Sigmoid colon (tissue), 6 donors: ENCODE measurements at regions not wholly inside any gene's neighbourhood (a gene's known extent, or its start where the extent isn't known, plus 50 kb on each side); places are given as distances from the start of the nearest gene placed in this dataset.

ENCODE experiments used
- DNase-seq: peaks from one replicate; pipeline ENCODE4 v3.0.0-alpha.2; 2019
- H3K27ac ChIP-seq, 4 donors: fragments of 200-600 bp; sonication (generic); one replicate each; pipeline ENCODE4 v1.5.1; 2016 to 2019; ENCODE audit warnings: mild to moderate bottlenecking in 1 of 4
- H3K27me3 ChIP-seq, 3 donors: fragments of 200-600 bp; sonication (generic); one replicate each; pipeline ENCODE4 v1.5.1; 2019; ENCODE audit warnings: mild to moderate bottlenecking in 1 of 3
- H3K36me3 ChIP-seq, 4 donors: fragments of 200-600 bp; sonication (generic); one replicate each; pipeline ENCODE4 v1.5.1; 2016 to 2019
- H3K4me1 ChIP-seq, 4 donors: fragments of 200-600 bp; sonication (generic); one replicate each; pipeline ENCODE4 v1.5.1; 2017 to 2019
- H3K4me3 ChIP-seq, 4 donors: fragments of 200-600 bp; sonication (generic); one replicate each; pipeline ENCODE4 v1.5.1; 2017 to 2019; ENCODE audit warnings: mild to moderate bottlenecking in 2 of 4, moderate library complexity in 1 of 4
- H3K9me3 ChIP-seq, 4 donors: fragments of 200-600 bp in 3 of 4; sonication (generic) in 3 of 4; one replicate each; pipeline versions ENCODE4 v1.5.1 to v1.6.1; 2013 to 2019
- CTCF ChIP-seq, 4 experiments: fragments of 450-650 bp in 3 of 4; fragments of 200-600 bp in 1 of 4; IDR thresholded peaks; one replicate each; pipeline ENCODE4 v1.5.1; 2016 to 2019; ENCODE audit warnings: antibody characterized with exemption in 4 of 4, mild to moderate bottlenecking in 3 of 4, moderate library complexity in 2 of 4
- EP300 ChIP-seq, 4 donors: sonication (generic); formaldehyde crosslinking; IDR thresholded peaks; one replicate each; pipeline ENCODE4 v1.6.1; 2017; ENCODE audit warnings: antibody characterized with exemption in 4 of 4
- POLR2A ChIP-seq, 2 donors: fragments of 450-650 bp; IDR thresholded peaks; one replicate each; pipeline ENCODE4 v1.6.1; 2016; ENCODE audit warnings: antibody characterized with exemption in 2 of 2, mild to moderate bottlenecking in 2 of 2, moderate library complexity in 2 of 2
- POLR2AphosphoS5 ChIP-seq, 4 donors: sonication (generic); formaldehyde crosslinking; IDR thresholded peaks; one replicate each; pipeline ENCODE4 v1.6.1; 2017; ENCODE audit warnings: antibody characterized with exemption in 4 of 4
- WGBS, 2 donors: extraction: QIAGEN DNeasy Blood & Tissue Kit; methylation state at CpG; one replicate each; pipeline ENCODE4 v1.1.7; 2013; 5-methylcytosine and 5-hydroxymethylcytosine counted together
- intact Hi-C: fragments of 100-400 bp; cut with DNase I; formaldehyde crosslinking; loops from one replicate; pipeline ENCODE4 v1.15.1; 2023
- donor health status: healthy with polysubstance abuse.
- donor health status: healthy.

- peaks cover 13 to 81% (median 35%) of the 10 kb centered on the region in 3 donors for H3K27me3 ChIP-seq
- no peak for TF ChIP-seq CTCF (IDR thresholded peaks at IDR 0.05)
- no peak for TF ChIP-seq POLR2A (IDR thresholded peaks at IDR 0.05)
- no peak for TF ChIP-seq POLR2AphosphoS5 (IDR thresholded peaks at IDR 0.05)
- no peak for TF ChIP-seq EP300 (IDR thresholded peaks at IDR 0.05)
- intact Hi-C loops = no loop called here
These were observed 137.6 kb upstream of the LPCAT1 start for GRCh38 chr5:1661311-1661710.

GRCh38 chr5:1660511-1660910 lies 136.8 kb upstream of the LPCAT1 start:
- Histone ChIP-seq H3K9me3 (no peaks in the 10 kb centered on the region), H3K27me3 (peaks cover 11 to 81% (median 27%) of the 10 kb centered on the region in 3 donors), H3K36me3 (no peaks in the 10 kb centered on the region), H3K27ac (no peak overlapping the region), H3K4me1 (no peaks in the 10 kb centered on the region), H3K4me3 (no peak overlapping the region)
- intact Hi-C loops = no loop called here
- WGBS, 2 donors = 66 to 86% methylated on average over 10 of the region's 10 CpGs
- no peak for TF ChIP-seq POLR2AphosphoS5 (IDR thresholded peaks at IDR 0.05)
- TF ChIP-seq CTCF (IDR thresholded peaks at IDR 0.05) = no peak
- TF ChIP-seq POLR2A (IDR thresholded peaks at IDR 0.05) = no peak
- no peak for TF ChIP-seq EP300 (IDR thresholded peaks at IDR 0.05)
- DNase-seq = no peak

More at GRCh38 chr5:1661311-1661710, 137.6 kb upstream of the LPCAT1 start:
- no peak overlapping the region for H3K27ac ChIP-seq
- peaks cover 0 to 1% (median 0%) of the 10 kb centered on the region in 4 donors for H3K4me1 ChIP-seq
- DNase-seq = peak; percentile 49
- no peaks in the 10 kb centered on the region for H3K9me3 ChIP-seq
- no peak overlapping the region for H3K4me3 ChIP-seq
- no peaks in the 10 kb centered on the region for H3K36me3 ChIP-seq
- 63 to 78% methylated on average over 13 of the region's 13 CpGs for WGBS, 2 donors

- no peaks in the 10 kb centered on the region for H3K9me3 ChIP-seq
- DNase-seq = no peak
- no peak overlapping the region for H3K27ac ChIP-seq
- peaks cover 6 to 81% (median 24%) of the 10 kb centered on the region in 3 donors for H3K27me3 ChIP-seq
- no peak overlapping the region for H3K4me3 ChIP-seq
- H3K36me3 ChIP-seq = no peaks in the 10 kb centered on the region
- H3K4me1 ChIP-seq = no peaks in the 10 kb centered on the region
- WGBS, 2 donors = 63 to 70% methylated on average over 17 of the region's 17 CpGs
- intact Hi-C loops = no loop called here
- no peak for TF ChIP-seq CTCF (IDR thresholded peaks at IDR 0.05)
- TF ChIP-seq POLR2A (IDR thresholded peaks at IDR 0.05) = no peak
- TF ChIP-seq EP300 (IDR thresholded peaks at IDR 0.05) = no peak
- TF ChIP-seq POLR2AphosphoS5 (IDR thresholded peaks at IDR 0.05) = no peak
These were observed 136.2 kb upstream of the LPCAT1 start for GRCh38 chr5:1660001-1660400.

- Histone ChIP-seq H3K4me3 (no peak overlapping the region), H3K36me3 (no peaks in the 10 kb centered on the region), H3K4me1 (no peaks in the 10 kb centered on the region), H3K27ac (no peak overlapping the region), H3K27me3 (peaks cover 5 to 81% (median 24%) of the 10 kb centered on the region in 3 donors), H3K9me3 (no peaks in the 10 kb centered on the region)
- TF ChIP-seq EP300 (IDR thresholded peaks at IDR 0.05) = no peak
- no peak for TF ChIP-seq POLR2AphosphoS5 (IDR thresholded peaks at IDR 0.05)
- no peak for TF ChIP-seq CTCF (IDR thresholded peaks at IDR 0.05)
- no peak for TF ChIP-seq POLR2A (IDR thresholded peaks at IDR 0.05)
- 53 to 62% methylated on average over 23 of the region's 23 CpGs for WGBS, 2 donors
- intact Hi-C loops = no loop called here
- DNase-seq = no peak
These were observed 135.6 kb upstream of the LPCAT1 start for GRCh38 chr5:1659100-1659981.
